DND-41 (cell line): ENCODE measurements at regions not wholly inside any gene's neighbourhood (a gene's known extent, or its start where the extent isn't known, plus 50 kb on each side); places are given as distances from the start of the nearest gene placed in this dataset.

Experiments used
- CTCF ChIP-seq: IDR thresholded peaks from 2 replicates; pipeline ENCODE4 v1.5.1; 2012; ENCODE audit warnings: borderline replicate concordance, low read length, moderate library complexity, mild to moderate bottlenecking; ENCODE audit not compliant: poor library complexity, severe bottlenecking; ENCODE audit errors: extremely low read depth
- EZH2 ChIP-seq: IDR thresholded peaks from 3 replicates; pipeline ENCODE4 v1.6.1; 2012; ENCODE audit warnings: borderline replicate concordance, low read depth, mild to moderate bottlenecking, moderate library complexity, low read length, inconsistent platforms; ENCODE audit not compliant: severe bottlenecking

DNA sequence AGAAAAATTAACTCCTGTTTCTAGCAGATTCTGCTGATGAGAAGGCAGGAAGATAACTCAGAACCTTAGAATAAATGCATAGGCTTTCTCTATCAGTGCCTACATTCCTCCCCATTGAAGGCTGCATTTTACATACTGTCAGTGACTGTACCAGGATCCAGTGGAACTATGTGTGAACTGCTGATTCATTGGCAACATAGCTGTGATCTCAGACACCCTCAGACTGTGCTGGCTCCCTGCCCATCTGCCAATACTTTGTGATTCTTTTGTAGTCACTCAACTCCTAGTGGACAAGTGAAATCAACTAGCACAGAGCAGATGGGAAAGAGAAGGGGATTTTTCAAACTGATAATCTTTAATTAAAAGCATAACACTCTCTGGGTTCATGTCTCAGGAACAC is 375.8 kb downstream of the MDFIC start:
- TF ChIP-seq EZH2 (no peak), CTCF (no peak)
